HEK293 (cell line): ENCODE measurements at regions not wholly inside any gene's neighbourhood (a gene's known extent, or its start where the extent isn't known, plus 50 kb on each side); places are given as distances from the start of the nearest gene placed in this dataset.

ENCODE experiments used
- CTCF ChIA-PET: fragments of 350-600 bp; formaldehyde crosslinking; extraction: SDS; loops from one replicate; lab custom pipeline; 2021; ENCODE audit warnings: antibody characterized with exemption; lab: Yijun Ruan, JAX
- POLR2A ChIA-PET: fragments of 300-600 bp; formaldehyde crosslinking; extraction: SDS; loops from one replicate; lab custom pipeline; 2020; ENCODE audit warnings: antibody characterized with exemption, inconsistent platforms; lab: Yijun Ruan, JAX
- H3K27ac ChIP-seq: fragments of 200-500 bp; sonication (Bioruptor generic); 2 replicates; pipeline ENCODE4 v1.5.1; 2014; ENCODE audit warnings: low read depth, low read length, control low read depth, inconsistent platforms; ENCODE audit errors: extremely low read depth
- H3K36me3 ChIP-seq, 2 experiments: fragments of 200-500 bp in 1 of 2; sonication (Bioruptor generic) in 1 of 2; 1 replicate in 1 of 2; 2 replicates in 1 of 2; pipeline ENCODE4 v1.5.1; 2014 to 2017; ENCODE audit warnings: inconsistent platforms in 2 of 2, low read length in 2 of 2; ENCODE audit not compliant: control insufficient read depth in 2 of 2, insufficient read depth in 1 of 2
- H3K4me1 ChIP-seq: fragments of 200-500 bp; sonication (Bioruptor generic); 2 replicates; pipeline ENCODE4 v1.5.1; 2014; ENCODE audit warnings: mild to moderate bottlenecking, low read length, inconsistent platforms; ENCODE audit not compliant: control insufficient read depth, insufficient read depth
- H3K4me3 ChIP-seq: 2 replicates; pipeline ENCODE4 v1.5.1; 2011; ENCODE audit warnings: low read depth, mild to moderate bottlenecking, control low read depth, low read length, moderate library complexity
- H3K9me3 ChIP-seq: fragments of 200-500 bp; sonication (Bioruptor generic); 2 replicates; pipeline ENCODE4 v1.5.1; 2014; ENCODE audit warnings: low read depth, low read length, inconsistent platforms; ENCODE audit not compliant: control insufficient read depth, insufficient read depth
- HOXA7 ChIP-seq: sonication (generic); formaldehyde crosslinking; IDR thresholded peaks from 2 replicates; pipeline ENCODE4 v1.8.1; 2022; ENCODE audit warnings: missing genetic modification reagents, borderline replicate concordance
- OVOL3 ChIP-seq: fragments of 450-650 bp; formaldehyde crosslinking; IDR thresholded peaks from 2 replicates; pipeline ENCODE4 v1.5.1; 2016; ENCODE audit warnings: missing biosample characterization, missing genetic modification characterization
- SETDB1 ChIP-seq: IDR thresholded peaks from one replicate; pipeline ENCODE4 v1.6.1; 2017; ENCODE audit warnings: mild to moderate bottlenecking, low read length, moderate library complexity, mixed read lengths; ENCODE audit not compliant: insufficient read length
- ZNF132 ChIP-seq: fragments of 450-650 bp; formaldehyde crosslinking; IDR thresholded peaks from 2 replicates; pipeline ENCODE4 v1.5.1; 2017; ENCODE audit warnings: missing biosample characterization, missing genetic modification characterization, borderline replicate concordance
- ZNF146 ChIP-seq: fragments of 450-650 bp; formaldehyde crosslinking; IDR thresholded peaks from 2 replicates; pipeline ENCODE4 v1.5.1; 2016; ENCODE audit warnings: missing biosample characterization, missing genetic modification characterization
- ZNF239 ChIP-seq: fragments of 450-650 bp; formaldehyde crosslinking; IDR thresholded peaks from 2 replicates; pipeline ENCODE4 v1.5.1; 2016; ENCODE audit warnings: missing biosample characterization, missing genetic modification characterization
- ZNF391 ChIP-seq: fragments of 450-650 bp; formaldehyde crosslinking; IDR thresholded peaks from 2 replicates; pipeline ENCODE4 v1.5.1; 2016; ENCODE audit warnings: low read depth, missing biosample characterization, missing genetic modification characterization, borderline replicate concordance
- ZNF426 ChIP-seq: fragments of 450-650 bp; formaldehyde crosslinking; IDR thresholded peaks from 2 replicates; pipeline ENCODE4 v1.5.1; 2017; ENCODE audit warnings: missing biosample characterization, missing genetic modification characterization, mild to moderate bottlenecking, inconsistent platforms, moderate library complexity
- ZNF549 ChIP-seq: fragments of 450-650 bp; IDR thresholded peaks from 2 replicates; pipeline ENCODE4 v1.5.1; 2018; ENCODE audit warnings: missing biosample characterization, missing genetic modification characterization, mild to moderate bottlenecking, inconsistent platforms, moderate library complexity
- ZNF555 ChIP-seq: fragments of 450-650 bp; formaldehyde crosslinking; conservative IDR thresholded peaks from 2 replicates; pipeline ENCODE4 v1.5.1; 2017; ENCODE audit warnings: missing biosample characterization, mild to moderate bottlenecking, missing genetic modification characterization, inconsistent platforms
- ZNF629 ChIP-seq: fragments of 450-650 bp; formaldehyde crosslinking; IDR thresholded peaks from 2 replicates; pipeline ENCODE4 v1.5.1; 2017; ENCODE audit warnings: missing biosample characterization, missing genetic modification characterization
- TF ChIP-seq, protein P1 (sequence below): fragments of 450-650 bp; formaldehyde crosslinking; IDR thresholded peaks from 2 replicates; pipeline ENCODE4 v1.5.1; 2017; ENCODE audit warnings: missing biosample characterization, missing genetic modification characterization
- TF ChIP-seq, protein P2 (sequence below): fragments of 450-650 bp; formaldehyde crosslinking; IDR thresholded peaks from 2 replicates; pipeline ENCODE4 v1.5.1; 2016; ENCODE audit warnings: missing biosample characterization, missing genetic modification characterization
- TF ChIP-seq, protein P3 (sequence below): fragments of 450-650 bp; formaldehyde crosslinking; IDR thresholded peaks from 2 replicates; pipeline ENCODE4 v1.5.1; 2017; ENCODE audit warnings: missing biosample characterization, missing genetic modification characterization
- TF ChIP-seq, protein P4 (sequence below): fragments of 450-650 bp; formaldehyde crosslinking; IDR thresholded peaks from 2 replicates; pipeline ENCODE4 v1.5.1; 2016; ENCODE audit warnings: missing biosample characterization, missing genetic modification characterization

DNA sequence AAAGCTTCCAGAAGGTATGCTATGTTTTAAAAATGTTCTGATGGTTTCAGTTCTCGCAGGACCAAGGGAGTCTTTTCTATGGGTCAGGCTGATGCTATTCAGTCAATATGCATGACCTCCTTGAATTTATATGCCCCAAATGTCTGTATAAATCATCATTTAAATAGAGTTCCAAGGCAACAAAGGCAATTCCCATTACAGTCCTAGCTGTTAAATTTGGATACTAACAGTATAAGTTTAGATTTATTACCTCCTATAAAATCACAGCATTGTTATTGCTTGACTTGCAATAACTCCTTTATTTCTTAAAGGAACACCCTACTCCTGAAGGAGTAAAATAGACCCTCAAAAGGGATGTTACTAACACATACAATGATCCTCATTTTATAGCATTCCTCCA, 387.7 kb upstream of the CHD1 start:
- Histone ChIP-seq H3K4me1 (peaks cover 6% of the 10 kb centered on the region; the same call in 1 of the 2 replicates), H3K9me3 (no peaks in the 10 kb centered on the region), H3K4me3 (no peak overlapping the region), H3K27ac (no peak overlapping the region), H3K36me3 (no peaks in the 10 kb centered on the region)
- ChIA-PET POLR2A (no interaction called here), CTCF (interaction anchor here (0.7 to 1.3 kb wide), 2 partner anchors 44 to 212 kb away, joined by 3 to 9 read pairs; no protein-coding TSS in a partner anchor)
- TF ChIP-seq, protein P1, sequence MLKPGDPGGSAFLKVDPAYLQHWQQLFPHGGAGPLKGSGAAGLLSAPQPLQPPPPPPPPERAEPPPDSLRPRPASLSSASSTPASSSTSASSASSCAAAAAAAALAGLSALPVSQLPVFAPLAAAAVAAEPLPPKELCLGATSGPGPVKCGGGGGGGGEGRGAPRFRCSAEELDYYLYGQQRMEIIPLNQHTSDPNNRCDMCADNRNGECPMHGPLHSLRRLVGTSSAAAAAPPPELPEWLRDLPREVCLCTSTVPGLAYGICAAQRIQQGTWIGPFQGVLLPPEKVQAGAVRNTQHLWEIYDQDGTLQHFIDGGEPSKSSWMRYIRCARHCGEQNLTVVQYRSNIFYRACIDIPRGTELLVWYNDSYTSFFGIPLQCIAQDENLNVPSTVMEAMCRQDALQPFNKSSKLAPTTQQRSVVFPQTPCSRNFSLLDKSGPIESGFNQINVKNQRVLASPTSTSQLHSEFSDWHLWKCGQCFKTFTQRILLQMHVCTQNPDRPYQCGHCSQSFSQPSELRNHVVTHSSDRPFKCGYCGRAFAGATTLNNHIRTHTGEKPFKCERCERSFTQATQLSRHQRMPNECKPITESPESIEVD (tag by site-specific recombination): peak; percentile 34; the same call in 1 of the 2 replicates
- TF ChIP-seq ZNF391 (tag by site-specific recombination): no peak

DNA sequence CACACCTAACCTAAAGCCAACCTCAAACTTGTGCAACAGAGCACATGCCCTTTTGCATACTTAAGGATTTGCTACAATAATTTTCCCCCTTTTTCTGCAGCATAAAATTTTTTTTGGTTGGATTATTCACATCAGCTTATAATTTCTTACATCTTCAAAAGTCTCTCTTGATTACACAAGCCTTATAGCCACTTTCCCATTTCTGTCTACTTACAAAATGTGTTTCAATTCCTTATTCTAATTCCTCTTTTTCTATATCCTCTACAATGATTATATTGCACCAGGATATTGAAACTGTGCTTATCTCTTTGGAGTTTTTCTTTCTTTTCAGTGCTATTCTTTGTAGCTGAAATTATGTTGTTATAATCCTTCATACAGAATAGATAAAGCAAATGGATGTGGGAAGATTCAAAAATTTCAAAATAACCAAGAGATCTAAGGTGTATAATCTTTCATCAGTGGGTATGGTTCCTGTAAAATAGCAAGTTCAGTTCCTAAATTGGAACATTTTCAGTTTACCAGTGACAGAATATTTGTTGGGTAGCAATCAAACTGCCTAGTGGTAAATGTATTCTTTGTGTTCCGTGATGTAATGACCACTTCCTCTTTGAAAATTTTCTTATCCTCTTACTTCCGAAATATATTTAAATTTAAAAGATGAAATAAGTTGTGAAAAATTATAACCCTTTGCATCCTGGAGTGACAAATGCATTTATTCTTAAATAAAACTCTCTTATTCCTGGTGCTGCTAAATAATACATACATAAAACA, 386.8 kb upstream of the CHD1 start:
- no peak overlapping the region for H3K4me3 ChIP-seq
- peaks cover 6% of the 10 kb centered on the region; the same call in 1 of the 2 replicates for H3K4me1 ChIP-seq
- POLR2A ChIA-PET: no interaction called here
- no peak overlapping the region for H3K27ac ChIP-seq
- no peaks in the 10 kb centered on the region for H3K36me3 ChIP-seq
- TF ChIP-seq, protein P2, sequence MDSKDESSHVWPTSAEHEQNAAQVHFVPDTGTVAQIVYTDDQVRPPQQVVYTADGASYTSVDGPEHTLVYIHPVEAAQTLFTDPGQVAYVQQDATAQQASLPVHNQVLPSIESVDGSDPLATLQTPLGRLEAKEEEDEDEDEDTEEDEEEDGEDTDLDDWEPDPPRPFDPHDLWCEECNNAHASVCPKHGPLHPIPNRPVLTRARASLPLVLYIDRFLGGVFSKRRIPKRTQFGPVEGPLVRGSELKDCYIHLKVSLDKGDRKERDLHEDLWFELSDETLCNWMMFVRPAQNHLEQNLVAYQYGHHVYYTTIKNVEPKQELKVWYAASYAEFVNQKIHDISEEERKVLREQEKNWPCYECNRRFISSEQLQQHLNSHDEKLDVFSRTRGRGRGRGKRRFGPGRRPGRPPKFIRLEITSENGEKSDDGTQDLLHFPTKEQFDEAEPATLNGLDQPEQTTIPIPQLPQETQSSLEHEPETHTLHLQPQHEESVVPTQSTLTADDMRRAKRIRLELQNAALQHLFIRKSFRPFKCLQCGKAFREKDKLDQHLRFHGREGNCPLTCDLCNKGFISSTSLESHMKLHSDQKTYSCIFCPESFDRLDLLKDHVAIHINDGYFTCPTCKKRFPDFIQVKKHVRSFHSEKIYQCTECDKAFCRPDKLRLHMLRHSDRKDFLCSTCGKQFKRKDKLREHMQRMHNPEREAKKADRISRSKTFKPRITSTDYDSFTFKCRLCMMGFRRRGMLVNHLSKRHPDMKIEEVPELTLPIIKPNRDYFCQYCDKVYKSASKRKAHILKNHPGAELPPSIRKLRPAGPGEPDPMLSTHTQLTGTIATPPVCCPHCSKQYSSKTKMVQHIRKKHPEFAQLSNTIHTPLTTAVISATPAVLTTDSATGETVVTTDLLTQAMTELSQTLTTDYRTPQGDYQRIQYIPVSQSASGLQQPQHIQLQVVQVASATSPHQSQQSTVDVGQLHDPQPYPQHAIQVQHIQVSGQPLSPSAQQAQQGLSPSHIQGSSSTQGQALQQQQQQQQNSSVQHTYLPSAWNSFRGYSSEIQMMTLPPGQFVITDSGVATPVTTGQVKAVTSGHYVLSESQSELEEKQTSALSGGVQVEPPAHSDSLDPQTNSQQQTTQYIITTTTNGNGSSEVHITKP: no peak
- no peaks in the 10 kb centered on the region for H3K9me3 ChIP-seq
- CTCF ChIA-PET: interaction anchor here (1.3 kb wide), 1 partner anchor 211 kb away, joined by 9 read pairs; no protein-coding TSS in a partner anchor

DNA sequence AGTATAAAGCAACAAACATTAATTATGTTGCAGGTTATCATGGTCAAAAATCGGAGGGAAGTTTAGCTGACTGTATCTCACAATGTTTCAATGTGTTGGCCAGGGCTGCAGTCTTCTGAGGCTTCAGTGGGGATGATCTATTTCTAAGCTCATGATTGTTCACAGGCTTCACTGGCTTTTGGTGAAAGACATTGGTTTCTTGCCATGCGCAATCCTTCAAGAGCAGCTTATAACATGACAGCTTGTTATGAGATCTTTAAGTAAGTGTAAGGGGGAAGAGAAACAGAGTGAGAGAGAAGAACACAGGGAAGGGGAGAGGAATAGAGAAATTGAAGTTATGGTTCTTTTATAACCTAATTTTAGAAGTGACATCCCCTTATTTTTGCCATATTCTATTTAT, 385.9 kb upstream of the CHD1 start:
- Histone ChIP-seq H3K36me3 (no peaks in the 10 kb centered on the region), H3K9me3 (no peaks in the 10 kb centered on the region), H3K4me3 (no peak overlapping the region), H3K4me1 (peaks cover 6% of the 10 kb centered on the region; the same call in 1 of the 2 replicates), H3K27ac (no peak overlapping the region)
- ChIA-PET CTCF (no interaction called here), POLR2A (no interaction called here)
- no peak for TF ChIP-seq ZNF239 (tag by site-specific recombination)
- no peak for TF ChIP-seq ZNF426
- no peak for TF ChIP-seq OVOL3 (tag by site-specific recombination)
- TF ChIP-seq ZNF629 (tag by site-specific recombination): no peak
- TF ChIP-seq ZNF549 (tag by site-specific recombination): no peak
- TF ChIP-seq ZNF146 (tag by site-specific recombination): no peak
- TF ChIP-seq, protein P3, sequence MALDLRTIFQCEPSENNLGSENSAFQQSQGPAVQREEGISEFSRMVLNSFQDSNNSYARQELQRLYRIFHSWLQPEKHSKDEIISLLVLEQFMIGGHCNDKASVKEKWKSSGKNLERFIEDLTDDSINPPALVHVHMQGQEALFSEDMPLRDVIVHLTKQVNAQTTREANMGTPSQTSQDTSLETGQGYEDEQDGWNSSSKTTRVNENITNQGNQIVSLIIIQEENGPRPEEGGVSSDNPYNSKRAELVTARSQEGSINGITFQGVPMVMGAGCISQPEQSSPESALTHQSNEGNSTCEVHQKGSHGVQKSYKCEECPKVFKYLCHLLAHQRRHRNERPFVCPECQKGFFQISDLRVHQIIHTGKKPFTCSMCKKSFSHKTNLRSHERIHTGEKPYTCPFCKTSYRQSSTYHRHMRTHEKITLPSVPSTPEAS: no peak
- no peak for TF ChIP-seq ZNF555 (tag by site-specific recombination)
- no peak for TF ChIP-seq ZNF132 (tag by site-specific recombination)
- TF ChIP-seq SETDB1: no peak
- TF ChIP-seq, protein P4, sequence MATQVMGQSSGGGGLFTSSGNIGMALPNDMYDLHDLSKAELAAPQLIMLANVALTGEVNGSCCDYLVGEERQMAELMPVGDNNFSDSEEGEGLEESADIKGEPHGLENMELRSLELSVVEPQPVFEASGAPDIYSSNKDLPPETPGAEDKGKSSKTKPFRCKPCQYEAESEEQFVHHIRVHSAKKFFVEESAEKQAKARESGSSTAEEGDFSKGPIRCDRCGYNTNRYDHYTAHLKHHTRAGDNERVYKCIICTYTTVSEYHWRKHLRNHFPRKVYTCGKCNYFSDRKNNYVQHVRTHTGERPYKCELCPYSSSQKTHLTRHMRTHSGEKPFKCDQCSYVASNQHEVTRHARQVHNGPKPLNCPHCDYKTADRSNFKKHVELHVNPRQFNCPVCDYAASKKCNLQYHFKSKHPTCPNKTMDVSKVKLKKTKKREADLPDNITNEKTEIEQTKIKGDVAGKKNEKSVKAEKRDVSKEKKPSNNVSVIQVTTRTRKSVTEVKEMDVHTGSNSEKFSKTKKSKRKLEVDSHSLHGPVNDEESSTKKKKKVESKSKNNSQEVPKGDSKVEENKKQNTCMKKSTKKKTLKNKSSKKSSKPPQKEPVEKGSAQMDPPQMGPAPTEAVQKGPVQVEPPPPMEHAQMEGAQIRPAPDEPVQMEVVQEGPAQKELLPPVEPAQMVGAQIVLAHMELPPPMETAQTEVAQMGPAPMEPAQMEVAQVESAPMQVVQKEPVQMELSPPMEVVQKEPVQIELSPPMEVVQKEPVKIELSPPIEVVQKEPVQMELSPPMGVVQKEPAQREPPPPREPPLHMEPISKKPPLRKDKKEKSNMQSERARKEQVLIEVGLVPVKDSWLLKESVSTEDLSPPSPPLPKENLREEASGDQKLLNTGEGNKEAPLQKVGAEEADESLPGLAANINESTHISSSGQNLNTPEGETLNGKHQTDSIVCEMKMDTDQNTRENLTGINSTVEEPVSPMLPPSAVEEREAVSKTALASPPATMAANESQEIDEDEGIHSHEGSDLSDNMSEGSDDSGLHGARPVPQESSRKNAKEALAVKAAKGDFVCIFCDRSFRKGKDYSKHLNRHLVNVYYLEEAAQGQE (tag by site-specific recombination): no peak
- no peak for TF ChIP-seq HOXA7 (CRISPR knock-in tag)
- TF ChIP-seq, protein P2: no peak
